GM23338 (cell line): ENCODE measurements at regions not wholly inside any gene's neighbourhood (a gene's known extent, or its start where the extent isn't known, plus 50 kb on each side); places are given as distances from the start of the nearest gene placed in this dataset.

Experiments
- ATAC-seq: fragments of 200-7000 bp; cut with Tn5 transposase; 3 replicates; pipeline ENCODE4 v1.9.1; 2020
- DNase-seq: peaks from one replicate; pipeline ENCODE4 v3.0.0-alpha.2; 2015; ENCODE audit warnings: low spot score
- H2AFZ ChIP-seq: fragments of 200-600 bp; sonication (generic); 2 replicates; pipeline ENCODE4 v1.8.0; 2016; ENCODE audit warnings: antibody characterized with exemption, mild to moderate bottlenecking, moderate library complexity
- H3F3A ChIP-seq: fragments of 200-600 bp; sonication (generic); replicated peaks from 2 replicates; pipeline ENCODE4 v1.8.0; 2017; ENCODE audit warnings: antibody characterized with exemption, mixed run types, low read depth
- H3K27ac ChIP-seq: fragments of 200-600 bp; sonication (generic); 2 replicates; pipeline ENCODE4 v1.6.1; 2016; ENCODE audit warnings: low read depth
- H3K27me3 ChIP-seq: fragments of 200-600 bp; sonication (generic); 2 replicates; pipeline ENCODE4 v1.8.0; 2016; ENCODE audit warnings: mild to moderate bottlenecking, mixed run types, moderate library complexity; ENCODE audit not compliant: insufficient read depth
- H3K36me3 ChIP-seq: fragments of 200-600 bp; sonication (generic); 2 replicates; pipeline ENCODE4 v1.8.0; 2016; ENCODE audit warnings: mild to moderate bottlenecking; ENCODE audit not compliant: insufficient read depth
- H3K4me1 ChIP-seq: fragments of 200-600 bp; sonication (generic); 2 replicates; pipeline ENCODE4 v1.8.0; 2016; ENCODE audit warnings: mild to moderate bottlenecking, moderate library complexity; ENCODE audit not compliant: insufficient read depth
- H3K4me2 ChIP-seq: fragments of 200-600 bp; sonication (generic); 2 replicates; pipeline ENCODE4 v1.7.1; 2017; ENCODE audit warnings: mixed run types
- H3K4me3 ChIP-seq: fragments of 200-600 bp; sonication (generic); 2 replicates; pipeline ENCODE4 v1.6.1; 2016; ENCODE audit warnings: mixed run types
- H3K79me2 ChIP-seq: fragments of 200-600 bp; sonication (generic); replicated peaks from 2 replicates; pipeline ENCODE4 v1.8.0; 2017; ENCODE audit warnings: mild to moderate bottlenecking; ENCODE audit not compliant: insufficient read depth
- H3K9me2 ChIP-seq: fragments of 200-600 bp; sonication (generic); 2 replicates; pipeline ENCODE4 v1.8.0; 2017; ENCODE audit not compliant: insufficient read depth
- H4K20me1 ChIP-seq: fragments of 200-600 bp; sonication (generic); replicated peaks from 2 replicates; pipeline ENCODE4 v1.8.0; 2017; ENCODE audit warnings: mild to moderate bottlenecking; ENCODE audit not compliant: insufficient read depth
- H3K27ac Mint-ChIP-seq: 2 replicates; pipeline ENCODE4 v1.8.0; 2020; ENCODE audit warnings: inconsistent platforms, mild to moderate bottlenecking, moderate library complexity, mixed read lengths
- H3K27me3 Mint-ChIP-seq: 3 replicates; pipeline ENCODE4 v1.8.0; 2022; ENCODE audit warnings: low read depth, mild to moderate bottlenecking, moderate library complexity, mixed read lengths, inconsistent platforms; ENCODE audit not compliant: insufficient read depth, poor library complexity
- H3K36me3 Mint-ChIP-seq: 3 replicates; pipeline ENCODE4 v1.8.0; 2021; ENCODE audit warnings: low read depth, mild to moderate bottlenecking, inconsistent platforms, moderate library complexity, mixed read lengths
- H3K4me1 Mint-ChIP-seq: 3 replicates; pipeline ENCODE4 v1.8.0; 2020; ENCODE audit warnings: mild to moderate bottlenecking, inconsistent platforms, mixed read lengths
- H3K4me3 Mint-ChIP-seq: 3 replicates; pipeline ENCODE4 v1.8.0; 2021; ENCODE audit warnings: moderate library complexity, mild to moderate bottlenecking, inconsistent platforms, mixed read lengths
- H3K9me3 Mint-ChIP-seq: 3 replicates; pipeline ENCODE4 v1.8.0; 2020; ENCODE audit warnings: moderate library complexity, mild to moderate bottlenecking, inconsistent platforms, mixed read lengths
- ETS1 ChIP-seq: IDR thresholded peaks from 2 replicates; pipeline ENCODE4 v1.6.1; 2016; ENCODE audit warnings: antibody characterized with exemption
- EZH2 ChIP-seq: fragments of 200-600 bp; sonication (generic); IDR thresholded peaks from one replicate; pipeline ENCODE4 v1.8.0; 2017; ENCODE audit warnings: antibody characterized with exemption, mild to moderate bottlenecking, low read depth; ENCODE audit not compliant: unreplicated experiment
- JUNB ChIP-seq: IDR thresholded peaks from one replicate; pipeline ENCODE4 v1.6.1; 2016; ENCODE audit warnings: antibody characterized with exemption; ENCODE audit not compliant: unreplicated experiment
- REST ChIP-seq: IDR thresholded peaks from one replicate; pipeline ENCODE4 v1.6.1; 2018; ENCODE audit warnings: antibody characterized with exemption; ENCODE audit not compliant: unreplicated experiment
- ZNF114 ChIP-seq: fragments of 250-450 bp; sonication (Bioruptor Pico); IDR thresholded peaks from 2 replicates; pipeline ENCODE4 v1.5.0; 2020; ENCODE audit warnings: mild to moderate bottlenecking, moderate library complexity
- ZNF462 ChIP-seq: fragments of 250-450 bp; sonication (Bioruptor Pico); IDR thresholded peaks from 2 replicates; pipeline ENCODE4 v1.5.0; 2020; ENCODE audit warnings: mild to moderate bottlenecking, moderate library complexity

GRCh38 chr4:167397586-167397985 lies 163.3 kb upstream of the SPOCK3 start (continued):
- no peak for TF ChIP-seq ZNF462 (CRISPR knock-in tag)

GRCh38 chr4:167399201-167399600 lies 164.9 kb upstream of the SPOCK3 start:
- Histone ChIP-seq H3K36me3 (no peaks in the 10 kb centered on the region), H3K79me2 (no peaks in the 10 kb centered on the region), H3K4me1 (no peaks in the 10 kb centered on the region), H3K4me2 (no peak overlapping the region), H2AFZ (no peak overlapping the region), H3K9me2 (0 out of 2 replicates have a peak, but pooled peaks cover 6% of the 10 kb centered on the region), H3K27me3 (no peaks in the 10 kb centered on the region), H4K20me1 (no peaks in the 10 kb centered on the region), H3K27ac (no peak overlapping the region), H3K4me3 (no peak overlapping the region), H3F3A (no peaks in the 10 kb centered on the region)
- Mint-ChIP-seq H3K4me3 (no peak overlapping the region), H3K27me3 (no peaks in the 10 kb centered on the region), H3K36me3 (no peaks in the 10 kb centered on the region), H3K27ac (no peak overlapping the region), H3K9me3 (no peaks in the 10 kb centered on the region), H3K4me1 (peaks cover 4% of the 10 kb centered on the region; the same call in 1 of the 3 replicates)
- ATAC-seq (no peak), DNase-seq (no peak)
- TF ChIP-seq EZH2 (no peak), JUNB (no peak), ZNF114 (CRISPR knock-in tag) (no peak), REST (no peak), ETS1 (no peak)
